ENCODE measurements at regions not wholly inside any gene's neighbourhood (a gene's known extent, or its start where the extent isn't known, plus 50 kb on each side); places are given as distances from the start of the nearest gene placed in this dataset.
"Not testable (repeated sequence)": the region's sequence is repeated elsewhere in the genome, so short reads cannot be mapped to it uniquely, and the experiment has no call there.

DNA sequence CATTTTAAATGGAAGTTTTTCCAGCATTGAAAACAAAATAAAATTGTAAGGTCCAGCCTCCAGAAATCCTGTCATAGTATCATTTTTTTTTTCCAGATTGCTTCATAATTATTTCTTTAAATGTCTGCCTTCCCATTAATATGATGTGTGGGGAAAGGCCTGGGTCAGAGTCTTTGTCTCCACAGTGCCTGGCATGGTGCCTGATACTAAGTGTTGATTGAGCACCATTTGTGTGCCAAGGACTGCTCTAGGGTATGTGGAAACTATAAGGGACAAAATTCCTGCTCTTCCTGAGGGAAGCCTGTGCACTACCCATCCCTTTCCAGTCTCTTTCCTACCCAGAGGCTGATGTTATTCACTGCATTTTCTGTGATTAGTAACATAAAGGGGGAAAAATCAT, 53.1 kb upstream of the BEND4 start:
- no peaks in the 10 kb centered on the region for H3K9me3 ChIP-seq (ENCODE audit: control insufficient read depth in 2 of 2, low read length in 2 of 2)
- no peak overlapping the region for H3K9ac ChIP-seq (ENCODE audit: low read depth in 1 of 2, low read length in 2 of 2)
- H3K27me3 ChIP-seq (ENCODE audit: control insufficient read depth in 2 of 2, insufficient read depth in 2 of 2, low read length in 2 of 2) = no peaks in the 10 kb centered on the region
- no peak overlapping the region for H3K27ac ChIP-seq (ENCODE audit: low read depth in 2 of 2, low read length in 2 of 2)
- H3K4me3 ChIP-seq (ENCODE audit: low read length in 2 of 2) = no peak overlapping the region
- H3K36me3 ChIP-seq (ENCODE audit: control insufficient read depth in 2 of 2, insufficient read depth in 2 of 2, low read length in 2 of 2) = no peaks in the 10 kb centered on the region
- H3K4me1 ChIP-seq (ENCODE audit: control insufficient read depth in 2 of 2, insufficient read depth in 2 of 2, low read length in 2 of 2) = no peaks in the 10 kb centered on the region

DNA sequence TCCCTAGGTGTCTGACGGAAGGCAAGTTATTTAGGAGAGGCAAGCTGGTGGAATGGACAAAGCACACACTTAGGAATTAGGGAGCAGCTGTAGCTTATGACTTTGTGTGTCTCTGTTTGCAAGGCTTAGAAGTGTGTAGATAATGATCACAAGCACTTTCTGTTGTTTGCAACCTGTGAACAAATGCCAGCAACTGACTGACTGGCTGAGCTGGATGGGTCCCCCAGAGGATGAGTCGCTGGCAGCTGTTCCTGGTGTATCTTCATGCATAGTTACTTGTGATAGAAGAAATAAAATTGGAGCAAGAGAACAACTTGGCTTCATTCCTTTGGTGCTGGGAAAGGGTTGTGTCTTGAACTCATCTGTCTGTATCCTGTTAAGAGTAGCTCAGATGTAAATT, 64.2 kb upstream of the BEND4 start:
- no peaks in the 10 kb centered on the region for H3K9me3 ChIP-seq (ENCODE audit: control insufficient read depth in 2 of 2, low read length in 2 of 2)
- no peak overlapping the region for H3K4me3 ChIP-seq (ENCODE audit: low read length in 2 of 2)
- no peaks in the 10 kb centered on the region for H3K36me3 ChIP-seq (ENCODE audit: control insufficient read depth in 2 of 2, insufficient read depth in 2 of 2, low read length in 2 of 2)
- H3K27ac ChIP-seq (ENCODE audit: low read depth in 2 of 2, low read length in 2 of 2) = no peak overlapping the region
- no peaks in the 10 kb centered on the region for H3K4me1 ChIP-seq (ENCODE audit: control insufficient read depth in 2 of 2, insufficient read depth in 2 of 2, low read length in 2 of 2)
- no peaks in the 10 kb centered on the region for H3K27me3 ChIP-seq (ENCODE audit: control insufficient read depth in 2 of 2, insufficient read depth in 2 of 2, low read length in 2 of 2)
- H3K9ac ChIP-seq (ENCODE audit: low read depth in 1 of 2, low read length in 2 of 2) = no peak overlapping the region

DNA sequence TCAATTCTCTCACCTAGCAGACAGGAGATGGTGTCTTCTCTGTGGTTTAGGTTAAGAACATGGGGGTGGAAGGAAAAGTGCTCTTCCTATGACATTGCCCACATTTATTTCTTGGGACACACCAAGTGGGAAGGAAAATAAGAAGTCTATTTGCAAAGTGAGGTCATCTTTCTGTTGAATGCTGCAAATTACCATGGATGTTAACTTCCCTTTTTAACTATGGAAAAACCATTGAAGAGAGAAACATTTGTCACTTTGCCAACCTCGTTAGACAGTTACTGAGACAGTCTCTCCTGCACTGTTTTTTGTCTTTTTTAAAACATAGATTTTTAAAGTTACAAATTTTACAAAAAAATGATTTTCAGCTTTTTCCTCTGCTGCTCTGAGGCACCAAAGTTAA, 72.8 kb upstream of the BEND4 start:
- Histone ChIP-seq H3K27me3 (ENCODE audit: control insufficient read depth in 2 of 2, insufficient read depth in 2 of 2, low read length in 2 of 2) (no peaks in the 10 kb centered on the region), H3K9ac (ENCODE audit: low read depth in 1 of 2, low read length in 2 of 2) (no peak overlapping the region), H3K4me3 (ENCODE audit: low read length in 2 of 2) (no peak overlapping the region), H3K4me1 (ENCODE audit: control insufficient read depth in 2 of 2, insufficient read depth in 2 of 2, low read length in 2 of 2) (no peaks in the 10 kb centered on the region), H3K27ac (ENCODE audit: low read depth in 2 of 2, low read length in 2 of 2) (no peak overlapping the region), H3K36me3 (ENCODE audit: control insufficient read depth in 2 of 2, insufficient read depth in 2 of 2, low read length in 2 of 2) (no peaks in the 10 kb centered on the region), H3K9me3 (ENCODE audit: control insufficient read depth in 2 of 2, low read length in 2 of 2) (no peaks in the 10 kb centered on the region)

DNA sequence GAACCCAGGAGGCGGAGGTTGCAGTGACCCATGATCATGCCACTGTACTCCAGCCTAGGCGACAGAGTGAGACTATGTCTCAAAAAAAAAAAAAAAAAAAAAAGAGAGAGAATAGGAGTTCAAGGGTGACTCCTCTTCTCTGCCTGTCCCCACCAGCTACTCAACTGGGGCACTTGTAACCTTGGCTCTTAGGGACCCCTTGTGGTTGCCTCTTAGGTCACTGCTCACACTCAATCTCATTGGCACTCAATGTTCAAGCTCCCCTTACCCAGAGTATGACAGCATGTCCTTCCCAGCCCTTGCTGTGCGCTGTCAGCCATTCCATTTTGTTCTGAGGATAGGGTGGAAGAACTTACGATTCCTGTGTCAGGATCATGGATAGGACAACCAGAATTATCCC, 82.4 kb upstream of the BEND4 start:
- Histone ChIP-seq H3K36me3 (ENCODE audit: control insufficient read depth in 2 of 2, insufficient read depth in 2 of 2, low read length in 2 of 2) (no peaks in the 10 kb centered on the region), H3K9ac (ENCODE audit: low read depth in 1 of 2, low read length in 2 of 2) (no peak overlapping the region), H3K27ac (ENCODE audit: low read depth in 2 of 2, low read length in 2 of 2) (no peak overlapping the region), H3K4me3 (ENCODE audit: low read length in 2 of 2) (no peak overlapping the region), H3K9me3 (ENCODE audit: control insufficient read depth in 2 of 2, low read length in 2 of 2) (no peaks in the 10 kb centered on the region), H3K4me1 (ENCODE audit: control insufficient read depth in 2 of 2, insufficient read depth in 2 of 2, low read length in 2 of 2) (no peaks in the 10 kb centered on the region), H3K27me3 (ENCODE audit: control insufficient read depth in 2 of 2, insufficient read depth in 2 of 2, low read length in 2 of 2) (no peaks in the 10 kb centered on the region)

GRCh38 chr4:42235304-42236021, 83.0 kb upstream of the BEND4 start:
- no peaks in the 10 kb centered on the region for H3K4me1 ChIP-seq (ENCODE audit: control insufficient read depth in 2 of 2, insufficient read depth in 2 of 2, low read length in 2 of 2)
- no peak overlapping the region for H3K9ac ChIP-seq (ENCODE audit: low read depth in 1 of 2, low read length in 2 of 2)
- H3K9me3 ChIP-seq (ENCODE audit: control insufficient read depth in 2 of 2, low read length in 2 of 2) = no peaks in the 10 kb centered on the region
- H3K36me3 ChIP-seq (ENCODE audit: control insufficient read depth in 2 of 2, insufficient read depth in 2 of 2, low read length in 2 of 2) = no peaks in the 10 kb centered on the region
- no peaks in the 10 kb centered on the region for H3K27me3 ChIP-seq (ENCODE audit: control insufficient read depth in 2 of 2, insufficient read depth in 2 of 2, low read length in 2 of 2)
- no peak overlapping the region for H3K27ac ChIP-seq (ENCODE audit: low read depth in 2 of 2, low read length in 2 of 2)
- H3K4me3 ChIP-seq (ENCODE audit: low read length in 2 of 2) = no peak overlapping the region

- Histone ChIP-seq H3K4me1 (ENCODE audit: control insufficient read depth in 2 of 2, insufficient read depth in 2 of 2, low read length in 2 of 2) (no peaks in the 10 kb centered on the region), H3K27ac (ENCODE audit: low read depth in 2 of 2, low read length in 2 of 2) (no peak overlapping the region), H3K36me3 (ENCODE audit: control insufficient read depth in 2 of 2, insufficient read depth in 2 of 2, low read length in 2 of 2) (no peaks in the 10 kb centered on the region), H3K4me3 (ENCODE audit: low read length in 2 of 2) (no peak overlapping the region), H3K9me3 (ENCODE audit: control insufficient read depth in 2 of 2, low read length in 2 of 2) (no peaks in the 10 kb centered on the region), H3K9ac (ENCODE audit: low read depth in 1 of 2, low read length in 2 of 2) (no peak overlapping the region), H3K27me3 (ENCODE audit: control insufficient read depth in 2 of 2, insufficient read depth in 2 of 2, low read length in 2 of 2) (no peaks in the 10 kb centered on the region)
These were observed 84.6 kb upstream of the BEND4 start for GRCh38 chr4:42237010-42237409.

GRCh38 chr4:42237451-42237850, 85.0 kb upstream of the BEND4 start:
- H3K9ac ChIP-seq (ENCODE audit: low read depth in 1 of 2, low read length in 2 of 2) = no peak overlapping the region
- no peaks in the 10 kb centered on the region for H3K36me3 ChIP-seq (ENCODE audit: control insufficient read depth in 2 of 2, insufficient read depth in 2 of 2, low read length in 2 of 2)
- no peaks in the 10 kb centered on the region for H3K4me1 ChIP-seq (ENCODE audit: control insufficient read depth in 2 of 2, insufficient read depth in 2 of 2, low read length in 2 of 2)
- H3K27ac ChIP-seq (ENCODE audit: low read depth in 2 of 2, low read length in 2 of 2) = no peak overlapping the region
- no peaks in the 10 kb centered on the region for H3K9me3 ChIP-seq (ENCODE audit: control insufficient read depth in 2 of 2, low read length in 2 of 2)
- H3K27me3 ChIP-seq (ENCODE audit: control insufficient read depth in 2 of 2, insufficient read depth in 2 of 2, low read length in 2 of 2) = no peaks in the 10 kb centered on the region
- H3K4me3 ChIP-seq (ENCODE audit: low read length in 2 of 2) = no peak overlapping the region

DNA sequence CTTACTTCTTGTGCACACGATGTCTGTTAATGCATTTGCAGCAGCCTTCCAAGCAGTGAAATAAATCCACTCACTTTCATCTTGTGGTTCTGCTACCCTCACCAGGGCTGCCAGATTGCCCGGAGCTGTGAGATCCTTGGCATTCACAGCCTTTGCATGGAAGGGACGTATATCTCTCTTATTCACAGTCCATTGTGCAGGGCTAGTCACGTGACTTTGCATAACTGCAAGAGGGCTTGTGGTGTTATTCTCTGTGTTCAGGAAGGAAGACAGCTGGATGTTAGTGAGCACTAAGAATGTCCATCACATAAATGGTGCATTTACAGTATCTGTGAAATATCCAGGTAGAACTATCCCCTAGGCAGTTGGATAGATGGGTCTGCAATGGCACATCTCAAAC, 96.5 kb upstream of the BEND4 start:
- Histone ChIP-seq H3K4me1 (ENCODE audit: control insufficient read depth in 2 of 2, insufficient read depth in 2 of 2, low read length in 2 of 2) (no peaks in the 10 kb centered on the region), H3K36me3 (ENCODE audit: control insufficient read depth in 2 of 2, insufficient read depth in 2 of 2, low read length in 2 of 2) (no peaks in the 10 kb centered on the region), H3K4me3 (ENCODE audit: low read length in 2 of 2) (no peak overlapping the region), H3K27me3 (ENCODE audit: control insufficient read depth in 2 of 2, insufficient read depth in 2 of 2, low read length in 2 of 2) (no peaks in the 10 kb centered on the region), H3K9ac (ENCODE audit: low read depth in 1 of 2, low read length in 2 of 2) (no peak overlapping the region), H3K9me3 (ENCODE audit: control insufficient read depth in 2 of 2, low read length in 2 of 2) (no peaks in the 10 kb centered on the region), H3K27ac (ENCODE audit: low read depth in 2 of 2, low read length in 2 of 2) (no peak overlapping the region)

GRCh38 chr4:42252315-42252714, 99.9 kb upstream of the BEND4 start:
- Histone ChIP-seq H3K27me3 (ENCODE audit: control insufficient read depth in 2 of 2, insufficient read depth in 2 of 2, low read length in 2 of 2) (no peaks in the 10 kb centered on the region), H3K36me3 (ENCODE audit: control insufficient read depth in 2 of 2, insufficient read depth in 2 of 2, low read length in 2 of 2) (no peaks in the 10 kb centered on the region), H3K27ac (ENCODE audit: low read depth in 2 of 2, low read length in 2 of 2) (no peak overlapping the region), H3K4me3 (ENCODE audit: low read length in 2 of 2) (no peak overlapping the region), H3K9ac (ENCODE audit: low read depth in 1 of 2, low read length in 2 of 2) (no peak overlapping the region), H3K4me1 (ENCODE audit: control insufficient read depth in 2 of 2, insufficient read depth in 2 of 2, low read length in 2 of 2) (no peaks in the 10 kb centered on the region), H3K9me3 (ENCODE audit: control insufficient read depth in 2 of 2, low read length in 2 of 2) (no peaks in the 10 kb centered on the region)

GRCh38 chr4:42257645-42258044, 105.2 kb upstream of the BEND4 start:
- not testable (repeated sequence) for H3K9ac ChIP-seq (ENCODE audit: low read depth in 1 of 2, low read length in 2 of 2); H3K27me3 ChIP-seq (ENCODE audit: control insufficient read depth in 2 of 2, insufficient read depth in 2 of 2, low read length in 2 of 2); H3K4me3 ChIP-seq (ENCODE audit: low read length in 2 of 2); H3K27ac ChIP-seq (ENCODE audit: low read depth in 2 of 2, low read length in 2 of 2); H3K36me3 ChIP-seq (ENCODE audit: control insufficient read depth in 2 of 2, insufficient read depth in 2 of 2, low read length in 2 of 2); H3K4me1 ChIP-seq (ENCODE audit: control insufficient read depth in 2 of 2, insufficient read depth in 2 of 2, low read length in 2 of 2); H3K9me3 ChIP-seq (ENCODE audit: control insufficient read depth in 2 of 2, low read length in 2 of 2)

Measured in mucosa of rectum (tissue), 2 donors.